ENCODE measurements at regions not wholly inside any gene's neighbourhood (a gene's known extent, or its start where the extent isn't known, plus 50 kb on each side); places are given as distances from the start of the nearest gene placed in this dataset.
A peak's percentile ranks its signal among the peaks of the same experiment; 100 is the strongest.

- peak in 1 of 2 experiments; percentile 7 for DNase-seq (ENCODE audit: low read depth in 1 of 2, low spot score in 1 of 2)
- Histone ChIP-seq H3K4me3 (replicated peaks; ENCODE audit: insufficient read depth, low read length) (no peak overlapping the region), H3K27me3 (ENCODE audit: insufficient read depth, poor library complexity, severe bottlenecking) (no peaks in the 10 kb centered on the region), H3K27ac (replicated peaks) (no peak overlapping the region)
- TF ChIP-seq, protein P1, sequence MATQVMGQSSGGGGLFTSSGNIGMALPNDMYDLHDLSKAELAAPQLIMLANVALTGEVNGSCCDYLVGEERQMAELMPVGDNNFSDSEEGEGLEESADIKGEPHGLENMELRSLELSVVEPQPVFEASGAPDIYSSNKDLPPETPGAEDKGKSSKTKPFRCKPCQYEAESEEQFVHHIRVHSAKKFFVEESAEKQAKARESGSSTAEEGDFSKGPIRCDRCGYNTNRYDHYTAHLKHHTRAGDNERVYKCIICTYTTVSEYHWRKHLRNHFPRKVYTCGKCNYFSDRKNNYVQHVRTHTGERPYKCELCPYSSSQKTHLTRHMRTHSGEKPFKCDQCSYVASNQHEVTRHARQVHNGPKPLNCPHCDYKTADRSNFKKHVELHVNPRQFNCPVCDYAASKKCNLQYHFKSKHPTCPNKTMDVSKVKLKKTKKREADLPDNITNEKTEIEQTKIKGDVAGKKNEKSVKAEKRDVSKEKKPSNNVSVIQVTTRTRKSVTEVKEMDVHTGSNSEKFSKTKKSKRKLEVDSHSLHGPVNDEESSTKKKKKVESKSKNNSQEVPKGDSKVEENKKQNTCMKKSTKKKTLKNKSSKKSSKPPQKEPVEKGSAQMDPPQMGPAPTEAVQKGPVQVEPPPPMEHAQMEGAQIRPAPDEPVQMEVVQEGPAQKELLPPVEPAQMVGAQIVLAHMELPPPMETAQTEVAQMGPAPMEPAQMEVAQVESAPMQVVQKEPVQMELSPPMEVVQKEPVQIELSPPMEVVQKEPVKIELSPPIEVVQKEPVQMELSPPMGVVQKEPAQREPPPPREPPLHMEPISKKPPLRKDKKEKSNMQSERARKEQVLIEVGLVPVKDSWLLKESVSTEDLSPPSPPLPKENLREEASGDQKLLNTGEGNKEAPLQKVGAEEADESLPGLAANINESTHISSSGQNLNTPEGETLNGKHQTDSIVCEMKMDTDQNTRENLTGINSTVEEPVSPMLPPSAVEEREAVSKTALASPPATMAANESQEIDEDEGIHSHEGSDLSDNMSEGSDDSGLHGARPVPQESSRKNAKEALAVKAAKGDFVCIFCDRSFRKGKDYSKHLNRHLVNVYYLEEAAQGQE (IDR thresholded peaks at IDR 0.05; ENCODE audit: insufficient replicate concordance, low read depth) = no peak
- no peak for TF ChIP-seq POLR2AphosphoS5 (IDR thresholded peaks at IDR 0.05; ENCODE audit: low read depth)
- no peak for TF ChIP-seq SPI1 (IDR thresholded peaks at IDR 0.05; ENCODE audit: borderline replicate concordance, low read depth)
- no peak for TF ChIP-seq GABPA (IDR thresholded peaks at IDR 0.05; ENCODE audit: low read depth)
- TF ChIP-seq CTCF (IDR thresholded peaks at IDR 0.05; ENCODE audit: insufficient read depth, low read length) = no peak
Observed at GRCh38 chr13:85693889-85694511, 105.2 kb downstream of the SLITRK6 start.

DNA sequence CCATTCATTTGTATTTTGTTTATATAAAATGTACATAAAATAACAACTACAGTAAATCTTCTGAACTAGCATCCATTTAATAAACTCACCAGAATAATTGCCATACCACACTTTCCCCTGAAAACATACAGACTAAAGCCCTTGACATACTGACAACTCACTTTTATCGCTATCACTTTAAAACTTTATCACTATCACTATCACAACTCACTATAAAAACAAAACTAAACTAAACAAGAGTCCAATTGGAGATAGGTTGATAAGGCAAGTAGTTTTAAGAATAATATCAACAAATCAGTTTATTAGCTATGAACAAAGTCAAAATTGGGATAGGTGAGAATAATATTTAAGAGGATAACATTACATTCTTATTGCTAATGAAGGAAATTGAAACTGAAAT, 108.9 kb downstream of the SLITRK6 start:
- no peak for DNase-seq (ENCODE audit: low read depth in 1 of 2, low spot score in 1 of 2)

GRCh38 chr13:85685436-85685835, 113.8 kb downstream of the SLITRK6 start:
- TF ChIP-seq, protein P1 (IDR thresholded peaks at IDR 0.05; ENCODE audit: insufficient replicate concordance, low read depth) = no peak
- TF ChIP-seq SPI1 (IDR thresholded peaks at IDR 0.05; ENCODE audit: borderline replicate concordance, low read depth) = no peak
- TF ChIP-seq POLR2AphosphoS5 (IDR thresholded peaks at IDR 0.05; ENCODE audit: low read depth) = no peak
- Histone ChIP-seq H3K27ac (replicated peaks) (no peak overlapping the region), H3K4me3 (replicated peaks; ENCODE audit: insufficient read depth, low read length) (no peak overlapping the region), H3K27me3 (ENCODE audit: insufficient read depth, poor library complexity, severe bottlenecking) (no peaks in the 10 kb centered on the region)
- no peak for DNase-seq (ENCODE audit: low read depth in 1 of 2, low spot score in 1 of 2)

More for the DNA sequence above, 108.9 kb downstream of the SLITRK6 start:
- Histone ChIP-seq H3K27ac (replicated peaks) (no peak overlapping the region), H3K4me3 (replicated peaks; ENCODE audit: insufficient read depth, low read length) (no peak overlapping the region), H3K27me3 (ENCODE audit: insufficient read depth, poor library complexity, severe bottlenecking) (no peaks in the 10 kb centered on the region)
- TF ChIP-seq GABPA (IDR thresholded peaks at IDR 0.05; ENCODE audit: low read depth) (no peak), SPI1 (IDR thresholded peaks at IDR 0.05; ENCODE audit: borderline replicate concordance, low read depth) (no peak), POLR2AphosphoS5 (IDR thresholded peaks at IDR 0.05; ENCODE audit: low read depth) (no peak), CTCF (IDR thresholded peaks at IDR 0.05; ENCODE audit: insufficient read depth, low read length) (no peak)
- TF ChIP-seq, protein P1 (IDR thresholded peaks at IDR 0.05; ENCODE audit: insufficient replicate concordance, low read depth) = no peak
